H9 (cell line): ENCODE measurements at regions not wholly inside any gene's neighbourhood (a gene's known extent, or its start where the extent isn't known, plus 50 kb on each side); places are given as distances from the start of the nearest gene placed in this dataset.

Experiments
- DNase-seq: peaks from one replicate; pipeline ENCODE4 v3.0.0-alpha.2; 2017
- H2AFZ ChIP-seq: one replicate; pipeline ENCODE4 v1.6.1; 2013; ENCODE audit warnings: mild to moderate bottlenecking, low read length, control low read depth, moderate library complexity
- H2AK5ac ChIP-seq: 2 replicates; pipeline ENCODE4 v1.6.1; 2013; ENCODE audit warnings: low read length, control low read depth, mixed read lengths; ENCODE audit not compliant: insufficient read length
- H2BK120ac ChIP-seq: one replicate; pipeline ENCODE4 v1.6.1; 2013; ENCODE audit warnings: low read depth, mild to moderate bottlenecking, low read length, control low read depth, inconsistent platforms; ENCODE audit not compliant: poor library complexity, severe bottlenecking
- H2BK12ac ChIP-seq: 2 replicates; pipeline ENCODE4 v1.6.1; 2013; ENCODE audit warnings: low read length, control low read depth, mixed read lengths, low read depth; ENCODE audit not compliant: insufficient read length
- H2BK15ac ChIP-seq: 2 replicates; pipeline ENCODE4 v1.6.1; 2013; ENCODE audit warnings: low read depth, low read length, control low read depth
- H2BK20ac ChIP-seq: one replicate; pipeline ENCODE4 v1.6.1; 2013; ENCODE audit warnings: low read depth, mild to moderate bottlenecking, low read length, control low read depth, inconsistent platforms; ENCODE audit not compliant: poor library complexity, severe bottlenecking
- H2BK5ac ChIP-seq: 2 replicates; pipeline ENCODE4 v1.6.1; 2013; ENCODE audit warnings: low read length, control low read depth, mixed read lengths; ENCODE audit not compliant: insufficient read length
- H3K14ac ChIP-seq: 2 replicates; pipeline ENCODE4 v1.6.1; 2013; ENCODE audit warnings: low read length, control low read depth; ENCODE audit not compliant: insufficient read depth
- H3K18ac ChIP-seq: 2 replicates; pipeline ENCODE4 v1.6.1; 2013; ENCODE audit warnings: low read depth, mild to moderate bottlenecking, mixed read lengths, low read length, control low read depth; ENCODE audit not compliant: insufficient read length
- H3K23ac ChIP-seq: 2 replicates; pipeline ENCODE4 v1.6.1; 2013; ENCODE audit warnings: low read length, control low read depth, mixed read lengths, low read depth; ENCODE audit not compliant: insufficient read length
- H3K23me2 ChIP-seq: 2 replicates; pipeline ENCODE4 v1.6.1; 2013; ENCODE audit warnings: low read depth, mild to moderate bottlenecking, mixed read lengths, low read length, control low read depth; ENCODE audit not compliant: insufficient read length, poor library complexity, severe bottlenecking
- H3K27ac ChIP-seq: 2 replicates; pipeline ENCODE4 v1.5.1; 2013; ENCODE audit warnings: low read length, control low read depth, mixed read lengths, low read depth; ENCODE audit not compliant: insufficient read length
- H3K27me3 ChIP-seq: 2 replicates; pipeline ENCODE4 v1.6.1; 2013; ENCODE audit warnings: low read length, control low read depth, inconsistent platforms; ENCODE audit not compliant: insufficient read depth
- H3K4ac ChIP-seq: 2 replicates; pipeline ENCODE4 v1.6.1; 2013; ENCODE audit warnings: low read depth, mild to moderate bottlenecking, control low read depth, inconsistent platforms, low read length, moderate library complexity
- H3K4me1 ChIP-seq: 2 replicates; pipeline ENCODE4 v1.6.1; 2013; ENCODE audit warnings: low read length, control low read depth, inconsistent platforms; ENCODE audit not compliant: insufficient read depth
- H3K4me2 ChIP-seq: 2 replicates; pipeline ENCODE4 v1.6.1; 2013; ENCODE audit warnings: low read length, control low read depth, mixed read lengths; ENCODE audit not compliant: insufficient read length, insufficient read depth
- H3K56ac ChIP-seq: 2 replicates; pipeline ENCODE4 v1.6.1; 2013; ENCODE audit warnings: low read depth, mild to moderate bottlenecking, mixed read lengths, low read length, control low read depth; ENCODE audit not compliant: insufficient read length
- H3K79me1 ChIP-seq: 2 replicates; pipeline ENCODE4 v1.6.1; 2013; ENCODE audit warnings: low read depth, mild to moderate bottlenecking, moderate library complexity, low read length, control low read depth, inconsistent platforms; ENCODE audit not compliant: insufficient read depth, poor library complexity, severe bottlenecking
- H3K79me2 ChIP-seq: 2 replicates; pipeline ENCODE4 v1.6.1; 2013; ENCODE audit warnings: low read length, control low read depth, inconsistent platforms; ENCODE audit not compliant: insufficient read depth
- H3K9ac ChIP-seq: 2 replicates; pipeline ENCODE4 v1.6.1; 2013; ENCODE audit warnings: low read length, control low read depth, mixed read lengths; ENCODE audit not compliant: insufficient read length; ENCODE audit errors: extremely low read depth
- H3K9me3 ChIP-seq: one replicate; pipeline ENCODE4 v1.6.1; 2013; ENCODE audit warnings: low read depth, low read length, inconsistent platforms; ENCODE audit not compliant: control insufficient read depth
- H3T11ph ChIP-seq: one replicate; pipeline ENCODE4 v1.6.1; 2013; ENCODE audit warnings: mild to moderate bottlenecking, low read length, control low read depth, inconsistent platforms
- H4K20me1 ChIP-seq: one replicate; pipeline ENCODE4 v1.6.1; 2013; ENCODE audit not compliant: control insufficient read depth, insufficient read length, insufficient read depth
- H4K5ac ChIP-seq: 2 replicates; pipeline ENCODE4 v1.6.1; 2013; ENCODE audit warnings: low read depth, mild to moderate bottlenecking, mixed read lengths, low read length, control low read depth; ENCODE audit not compliant: insufficient read length
- H4K8ac ChIP-seq: replicated peaks from 2 replicates; pipeline ENCODE4 v1.6.1; 2013; ENCODE audit warnings: low read length, control low read depth, mixed read lengths, low read depth; ENCODE audit not compliant: insufficient read length
- H4K91ac ChIP-seq: 2 replicates; pipeline ENCODE4 v1.6.1; 2013; ENCODE audit warnings: low read depth, mild to moderate bottlenecking, moderate library complexity, mixed read lengths, low read length, control low read depth; ENCODE audit not compliant: insufficient read length
- H3K27ac Mint-ChIP-seq, 3 experiments: 2 replicates in 2 of 3; 3 replicates in 1 of 3; pipeline ENCODE4 v1.8.0; 2020 to 2021; ENCODE audit warnings: mixed read lengths in 3 of 3, mild to moderate bottlenecking in 1 of 3, moderate library complexity in 1 of 3
- H3K27me3 Mint-ChIP-seq: 2 replicates; pipeline ENCODE4 v1.8.0; 2021; ENCODE audit warnings: low read depth, mild to moderate bottlenecking, moderate library complexity, mixed read lengths
- H3K36me3 Mint-ChIP-seq, 3 experiments: 2 replicates in 2 of 3; 3 replicates in 1 of 3; pipeline ENCODE4 v1.8.0; 2020 to 2021; ENCODE audit warnings: low read depth in 3 of 3, mixed read lengths in 3 of 3; ENCODE audit not compliant: insufficient read depth in 1 of 3
- H3K4me1 Mint-ChIP-seq, 2 experiments: 2 replicates each; pipeline ENCODE4 v1.8.0; 2020; ENCODE audit warnings: mixed read lengths in 2 of 2
- H3K4me3 Mint-ChIP-seq, 2 experiments: 2 replicates in 1 of 2; 3 replicates in 1 of 2; pipeline ENCODE4 v1.8.0; 2020 to 2021; ENCODE audit warnings: mild to moderate bottlenecking in 2 of 2, mixed read lengths in 2 of 2, moderate library complexity in 1 of 2
- H3K9me3 Mint-ChIP-seq, 2 experiments: 2 replicates in 1 of 2; 3 replicates in 1 of 2; pipeline ENCODE4 v1.8.0; 2020; ENCODE audit warnings: mild to moderate bottlenecking in 2 of 2, mixed read lengths in 2 of 2, moderate library complexity in 1 of 2
- CTCF ChIP-seq: fragments of 200-600 bp; sonication (generic); conservative IDR thresholded peaks from 3 replicates; pipeline ENCODE4 v1.8.0; 2021; ENCODE audit warnings: antibody characterized with exemption, mild to moderate bottlenecking
- WGBS: extraction: QIAGEN DNeasy Blood & Tissue Kit; methylation state at CpG from one replicate; pipeline ENCODE4 v1.1.7; 2013; ENCODE audit warnings: missing lambda C conversion rate, low lambda C conversion rate, mixed read lengths; ENCODE audit not compliant: insufficient read length; ENCODE audit errors: extremely low coverage; 5-methylcytosine and 5-hydroxymethylcytosine counted together

GRCh38 chr16:79508294-79508693, 92.2 kb downstream of the MAF start:
- Mint-ChIP-seq H3K27me3 (peaks cover 2% of the 10 kb centered on the region; the same call in 1 of the 2 replicates), H3K36me3 (no peaks in the 10 kb centered on the region), H3K27ac (peak overlapping the region in 1 of 3 experiments; percentile 56; a peak in 1 of 7 replicates), H3K9me3 (no peaks in the 10 kb centered on the region), H3K4me3 (no peak overlapping the region), H3K4me1 (peaks cover 9 to 11% of the 10 kb centered on the region in 2 experiments)
- no peak overlapping the region for H3K4ac ChIP-seq
- H2BK5ac ChIP-seq = no peak overlapping the region
- H2BK15ac ChIP-seq = no peak overlapping the region
- no peaks in the 10 kb centered on the region for H3K9me3 ChIP-seq
- H4K8ac ChIP-seq = no peak overlapping the region
- no peak overlapping the region for H4K5ac ChIP-seq
- H3K14ac ChIP-seq = no peak overlapping the region
- no peak overlapping the region for H4K91ac ChIP-seq
- no peak overlapping the region for H3K23ac ChIP-seq
- H3K18ac ChIP-seq = no peak overlapping the region
- H3K27ac ChIP-seq = no peak overlapping the region
- no peak overlapping the region for H3T11ph ChIP-seq
- H3K56ac ChIP-seq = no peak overlapping the region
- H3K79me2 ChIP-seq = no peaks in the 10 kb centered on the region
- no peaks in the 10 kb centered on the region for H4K20me1 ChIP-seq
- no peaks in the 10 kb centered on the region for H3K27me3 ChIP-seq
- no peak overlapping the region for H2AK5ac ChIP-seq
- H3K4me2 ChIP-seq = no peak overlapping the region
- DNase-seq = no peak
- no peak overlapping the region for H2BK12ac ChIP-seq
- no peak overlapping the region for H2BK20ac ChIP-seq
- no peak overlapping the region for H3K9ac ChIP-seq
- WGBS = no CpG with 5 or more reads among the region's 5 CpGs
- TF ChIP-seq CTCF = no peak
- H2BK120ac ChIP-seq = no peak overlapping the region
- H2AFZ ChIP-seq = no peak overlapping the region
- H3K79me1 ChIP-seq = no peaks in the 10 kb centered on the region
- no peaks in the 10 kb centered on the region for H3K4me1 ChIP-seq
- H3K23me2 ChIP-seq = no peaks in the 10 kb centered on the region
